Ectodermal cell (in vitro differentiated cells): ENCODE measurements at regions not wholly inside any gene's neighbourhood (a gene's known extent, or its start where the extent isn't known, plus 50 kb on each side); places are given as distances from the start of the nearest gene placed in this dataset.

Experiments used
- H3K27ac ChIP-seq: 2 replicates; pipeline ENCODE4 v1.7.0; 2013; ENCODE audit warnings: mild to moderate bottlenecking, low read depth, low read length; ENCODE audit not compliant: insufficient read depth, poor library complexity, severe bottlenecking
- H3K27me3 ChIP-seq: 2 replicates; pipeline ENCODE4 v1.7.0; 2013; ENCODE audit warnings: mild to moderate bottlenecking, low read length; ENCODE audit not compliant: insufficient read depth, control insufficient read depth, poor library complexity, severe bottlenecking
- H3K36me3 ChIP-seq: one replicate; pipeline ENCODE4 v1.7.0; 2013; ENCODE audit warnings: low read length; ENCODE audit not compliant: control insufficient read depth, insufficient read depth
- H3K4me1 ChIP-seq: one replicate; pipeline ENCODE4 v1.7.0; 2013; ENCODE audit warnings: low read length; ENCODE audit not compliant: control insufficient read depth, insufficient read depth
- H3K4me3 ChIP-seq: 2 replicates; pipeline ENCODE4 v1.7.0; 2013; ENCODE audit warnings: low read depth, low read length, control low read depth; ENCODE audit not compliant: insufficient read depth
- H3K9me3 ChIP-seq: 2 replicates; pipeline ENCODE4 v1.7.0; 2013; ENCODE audit warnings: mild to moderate bottlenecking, low read length, moderate library complexity; ENCODE audit not compliant: control insufficient read depth
- WGBS, 2 experiments: methylation state at CpG; one replicate each; pipeline ENCODE4 v1.1.7; 2013; ENCODE audit warnings: missing lambda C conversion rate in 2 of 2; 5-methylcytosine and 5-hydroxymethylcytosine counted together

GRCh38 chr10:62647375-62648092 lies 157.0 kb upstream of the ADO start:
- H3K9me3 ChIP-seq, result no peaks in the 10 kb centered on the region
- no peak overlapping the region for H3K4me3 ChIP-seq
- no peaks in the 10 kb centered on the region for H3K27me3 ChIP-seq
- no peak overlapping the region for H3K27ac ChIP-seq
- H3K36me3 ChIP-seq, result no peaks in the 10 kb centered on the region
- 89 to 94% methylated on average over 5 to 6 of the region's 6 CpGs for WGBS, 2 experiments
- no peaks in the 10 kb centered on the region for H3K4me1 ChIP-seq

- no peak overlapping the region for H3K4me3 ChIP-seq
- H3K27ac ChIP-seq, result no peak overlapping the region
- no peaks in the 10 kb centered on the region for H3K36me3 ChIP-seq
- no peaks in the 10 kb centered on the region for H3K4me1 ChIP-seq
- H3K9me3 ChIP-seq, result no peaks in the 10 kb centered on the region
- no peaks in the 10 kb centered on the region for H3K27me3 ChIP-seq
- WGBS, 2 experiments, result 92 to 100% methylated on average over 1 of the region's 1 CpG
Measured at GRCh38 chr10:62648921-62649320, 155.6 kb upstream of the ADO start.

- Histone ChIP-seq H3K4me3 (no peak overlapping the region), H3K36me3 (no peaks in the 10 kb centered on the region), H3K9me3 (no peaks in the 10 kb centered on the region), H3K27ac (no peak overlapping the region), H3K4me1 (no peaks in the 10 kb centered on the region), H3K27me3 (no peaks in the 10 kb centered on the region)
- WGBS, 2 experiments, result 88 to 100% methylated on average over 1 to 2 of the region's 2 CpGs
Measured at GRCh38 chr10:62650411-62650810, 154.1 kb upstream of the ADO start.

- Histone ChIP-seq H3K4me1 (no peaks in the 10 kb centered on the region), H3K27me3 (no peaks in the 10 kb centered on the region), H3K36me3 (no peaks in the 10 kb centered on the region), H3K9me3 (no peaks in the 10 kb centered on the region), H3K27ac (no peak overlapping the region), H3K4me3 (no peak overlapping the region)
- 93 to 94% methylated on average over 2 of the region's 2 CpGs for WGBS, 2 experiments
Measured at GRCh38 chr10:62651341-62651740, 153.2 kb upstream of the ADO start.

- Histone ChIP-seq H3K9me3 (no peaks in the 10 kb centered on the region), H3K27me3 (no peaks in the 10 kb centered on the region), H3K27ac (no peak overlapping the region), H3K36me3 (no peaks in the 10 kb centered on the region), H3K4me3 (no peak overlapping the region), H3K4me1 (no peaks in the 10 kb centered on the region)
- 95 to 96% methylated on average over 2 of the region's 2 CpGs for WGBS, 2 experiments
Measured at GRCh38 chr10:62652114-62652513, 152.4 kb upstream of the ADO start.

- no peak overlapping the region for H3K4me3 ChIP-seq
- H3K27ac ChIP-seq, result no peak overlapping the region
- H3K4me1 ChIP-seq, result no peaks in the 10 kb centered on the region
- no peaks in the 10 kb centered on the region for H3K9me3 ChIP-seq
- no peaks in the 10 kb centered on the region for H3K36me3 ChIP-seq
- no peaks in the 10 kb centered on the region for H3K27me3 ChIP-seq
Measured at GRCh38 chr10:62652564-62652963, 152.0 kb upstream of the ADO start.

GRCh38 chr10:62653254-62653653 lies 151.3 kb upstream of the ADO start:
- Histone ChIP-seq H3K4me1 (no peaks in the 10 kb centered on the region), H3K27ac (no peak overlapping the region), H3K36me3 (no peaks in the 10 kb centered on the region), H3K9me3 (no peaks in the 10 kb centered on the region), H3K4me3 (no peak overlapping the region), H3K27me3 (no peaks in the 10 kb centered on the region)
- 91 to 94% methylated on average over 6 of the region's 6 CpGs for WGBS, 2 experiments

GRCh38 chr10:62654966-62655336 lies 149.6 kb upstream of the ADO start:
- 95 to 96% methylated on average over 1 of the region's 1 CpG for WGBS, 2 experiments
- Histone ChIP-seq H3K4me3 (no peak overlapping the region), H3K27ac (no peak overlapping the region), H3K9me3 (no peaks in the 10 kb centered on the region), H3K27me3 (no peaks in the 10 kb centered on the region), H3K36me3 (no peaks in the 10 kb centered on the region), H3K4me1 (no peaks in the 10 kb centered on the region)

- no peaks in the 10 kb centered on the region for H3K36me3 ChIP-seq
- WGBS, 2 experiments, result 94% methylated on average over 6 of the region's 6 CpGs
- no peaks in the 10 kb centered on the region for H3K27me3 ChIP-seq
- H3K4me1 ChIP-seq, result no peaks in the 10 kb centered on the region
- H3K4me3 ChIP-seq, result no peak overlapping the region
- no peak overlapping the region for H3K27ac ChIP-seq
- no peaks in the 10 kb centered on the region for H3K9me3 ChIP-seq
Measured at GRCh38 chr10:62655337-62655994, 149.1 kb upstream of the ADO start.

GRCh38 chr10:62657244-62657835 lies 147.2 kb upstream of the ADO start:
- WGBS, 2 experiments, result 95% methylated on average over 20 of the region's 20 CpGs

More at GRCh38 chr10:62657244-62657835, 147.2 kb upstream of the ADO start:
- H3K27ac ChIP-seq, result no peak overlapping the region
- H3K4me1 ChIP-seq, result no peaks in the 10 kb centered on the region
- H3K36me3 ChIP-seq, result no peaks in the 10 kb centered on the region
- H3K9me3 ChIP-seq, result no peaks in the 10 kb centered on the region
- no peaks in the 10 kb centered on the region for H3K27me3 ChIP-seq
- no peak overlapping the region for H3K4me3 ChIP-seq
